Peyer's patch (tissue), 4 donors: ENCODE measurements at regions not wholly inside any gene's neighbourhood (a gene's known extent, or its start where the extent isn't known, plus 50 kb on each side); places are given as distances from the start of the nearest gene placed in this dataset.

Source experiments
- CTCF ChIP-seq, 6 experiments: fragments of 450-650 bp in 4 of 6; fragments of 200-600 bp in 2 of 6; sonication (generic) in 1 of 6; IDR thresholded peaks; one replicate each; pipeline ENCODE4 v1.5.1; 2017 to 2019; ENCODE audit warnings: antibody characterized with exemption in 6 of 6, mild to moderate bottlenecking in 3 of 6, moderate library complexity in 1 of 6
- POLR2A ChIP-seq, 2 donors: fragments of 450-650 bp; IDR thresholded peaks; one replicate each; pipeline ENCODE4 v1.5.1; 2017; ENCODE audit warnings: antibody characterized with exemption in 2 of 2, mild to moderate bottlenecking in 2 of 2, moderate library complexity in 2 of 2

- TF ChIP-seq POLR2A (IDR thresholded peaks at IDR 0.05) (no peak), CTCF (IDR thresholded peaks at IDR 0.05) (no peak)
These were observed 103.7 kb upstream of the TAB2 start for GRCh38 chr6:149213829-149214228.
